ENCODE measurements at regions not wholly inside any gene's neighbourhood (a gene's known extent, or its start where the extent isn't known, plus 50 kb on each side); places are given as distances from the start of the nearest gene placed in this dataset.

DNA sequence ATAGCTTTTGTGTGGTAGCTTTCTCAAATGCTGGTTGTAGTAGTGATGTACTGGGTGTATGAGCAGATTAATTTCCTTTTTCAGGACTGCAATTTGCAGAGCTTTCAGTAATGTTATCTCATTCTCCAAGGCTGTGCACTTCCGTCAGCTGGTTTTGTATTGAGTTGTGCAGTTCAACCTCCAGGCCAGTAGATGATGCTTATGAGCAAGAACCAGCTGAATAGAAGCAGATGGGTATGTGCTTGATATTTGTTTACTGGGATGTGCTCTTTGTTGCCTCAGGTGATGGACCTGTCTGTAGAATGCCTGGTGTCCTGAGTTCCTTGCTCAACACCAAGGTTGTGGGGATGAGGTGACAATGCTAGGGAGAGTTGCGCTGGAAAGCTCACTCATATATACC lies 462.8 kb downstream of the PCDH18 start:
- no peaks in the 10 kb centered on the region for H3K36me3 Mint-ChIP-seq
- no peak overlapping the region for H3K4me3 Mint-ChIP-seq
- H3K4me1 Mint-ChIP-seq, result no peaks in the 10 kb centered on the region
- peaks cover 0 to 13% (median 7%) of the 10 kb centered on the region in 3 donors for H3K9me3 Mint-ChIP-seq
- no peaks in the 10 kb centered on the region for H3K27me3 Mint-ChIP-seq
- no peak overlapping the region for H3K27ac Mint-ChIP-seq

DNA sequence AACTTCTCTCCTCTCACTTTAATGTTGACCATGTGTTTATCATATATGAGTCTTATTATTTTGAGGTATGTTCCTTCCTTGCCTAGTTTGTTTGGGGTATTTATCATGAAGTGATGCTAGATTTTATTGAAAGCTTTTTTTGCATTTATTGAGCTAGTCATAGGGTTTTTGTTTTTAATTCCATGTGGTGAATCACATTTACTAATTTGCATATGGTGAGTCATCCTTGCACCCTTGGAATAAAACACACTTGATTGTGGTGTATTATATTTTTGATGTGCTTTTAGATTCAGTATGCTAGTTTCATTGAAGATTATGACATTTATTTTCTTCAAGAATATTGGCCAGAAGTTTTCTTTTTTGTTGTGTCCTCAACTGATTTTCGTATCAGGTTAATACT lies 464.6 kb downstream of the PCDH18 start:
- no peaks in the 10 kb centered on the region for H3K27me3 Mint-ChIP-seq
- H3K4me3 Mint-ChIP-seq, result no peak overlapping the region
- H3K9me3 Mint-ChIP-seq, result peaks cover 0 to 18% (median 7%) of the 10 kb centered on the region in 3 donors

DNA sequence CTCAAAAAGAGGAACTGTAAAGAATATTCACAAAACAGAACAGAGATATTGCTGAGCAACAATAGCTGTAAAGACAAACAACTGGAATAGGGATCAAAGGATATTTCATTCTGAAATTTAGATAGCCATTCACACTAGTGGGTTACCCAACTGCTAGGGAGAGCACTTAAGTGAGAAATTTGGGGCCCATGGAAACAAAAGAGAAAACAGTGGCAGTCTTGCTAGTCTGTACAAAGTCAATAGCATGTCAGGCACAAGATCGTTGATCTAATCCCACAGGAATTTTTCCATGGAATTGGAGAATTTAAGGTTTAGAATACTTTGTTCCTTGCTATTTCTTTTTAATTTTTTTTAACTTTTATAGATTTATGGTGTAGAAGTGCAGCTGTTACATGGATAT lies 467.0 kb downstream of the PCDH18 start:
- Mint-ChIP-seq H3K4me1 (no peaks in the 10 kb centered on the region), H3K27ac (no peak overlapping the region), H3K36me3 (no peaks in the 10 kb centered on the region), H3K9me3 (peaks cover 0 to 19% (median 7%) of the 10 kb centered on the region in 3 donors), H3K4me3 (no peak overlapping the region), H3K27me3 (no peaks in the 10 kb centered on the region)

More for the DNA sequence above, 464.6 kb downstream of the PCDH18 start:
- Mint-ChIP-seq H3K27ac (no peak overlapping the region), H3K36me3 (no peaks in the 10 kb centered on the region), H3K4me1 (no peaks in the 10 kb centered on the region)

DNA sequence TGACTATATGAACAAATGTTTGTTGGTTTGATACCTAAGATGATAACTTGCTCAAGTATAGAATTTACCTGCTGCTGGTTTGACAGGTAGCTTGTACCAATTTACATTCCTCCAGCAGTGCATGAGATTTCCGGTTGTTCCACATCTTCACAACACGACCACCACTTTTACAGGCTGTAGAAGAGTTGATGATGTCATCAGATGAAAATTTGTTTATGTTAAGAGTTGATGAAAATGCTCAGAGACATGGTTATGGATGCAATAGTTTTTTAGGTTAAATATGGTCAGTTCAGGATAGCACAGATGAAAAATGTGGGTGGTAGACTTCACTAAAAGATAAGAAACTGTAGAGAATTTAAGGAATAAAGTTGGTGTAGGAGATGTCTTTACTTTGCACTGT lies 468.3 kb downstream of the PCDH18 start:
- Mint-ChIP-seq H3K36me3 (no peaks in the 10 kb centered on the region), H3K27ac (no peak overlapping the region), H3K4me1 (no peaks in the 10 kb centered on the region), H3K9me3 (peaks cover 0 to 19% (median 3%) of the 10 kb centered on the region in 3 donors), H3K27me3 (no peaks in the 10 kb centered on the region), H3K4me3 (no peak overlapping the region)

DNA sequence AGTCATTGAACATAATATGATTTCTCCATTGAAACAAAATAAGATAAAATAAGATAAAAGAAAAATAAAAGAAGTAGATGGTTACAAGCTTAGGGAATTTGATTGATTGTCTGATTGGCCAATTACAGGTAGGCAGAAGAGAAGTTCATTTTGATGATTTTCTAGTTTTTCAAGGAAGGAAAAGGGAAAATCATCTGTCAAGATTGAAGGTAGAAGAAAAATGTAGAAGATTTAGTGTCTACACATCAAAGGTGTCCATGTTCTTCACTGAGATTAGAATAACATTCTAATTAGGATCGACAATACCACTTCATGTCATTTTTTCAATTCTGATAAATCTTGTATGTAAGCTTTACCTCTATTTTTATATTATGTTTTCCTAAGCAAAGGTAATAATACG lies 489.1 kb downstream of the PCDH18 start:
- Mint-ChIP-seq H3K4me3 (no peak overlapping the region), H3K27ac (no peak overlapping the region), H3K36me3 (no peaks in the 10 kb centered on the region), H3K4me1 (no peaks in the 10 kb centered on the region), H3K9me3 (peaks cover 0 to 6% (median 4%) of the 10 kb centered on the region in 3 donors), H3K27me3 (no peaks in the 10 kb centered on the region)

DNA sequence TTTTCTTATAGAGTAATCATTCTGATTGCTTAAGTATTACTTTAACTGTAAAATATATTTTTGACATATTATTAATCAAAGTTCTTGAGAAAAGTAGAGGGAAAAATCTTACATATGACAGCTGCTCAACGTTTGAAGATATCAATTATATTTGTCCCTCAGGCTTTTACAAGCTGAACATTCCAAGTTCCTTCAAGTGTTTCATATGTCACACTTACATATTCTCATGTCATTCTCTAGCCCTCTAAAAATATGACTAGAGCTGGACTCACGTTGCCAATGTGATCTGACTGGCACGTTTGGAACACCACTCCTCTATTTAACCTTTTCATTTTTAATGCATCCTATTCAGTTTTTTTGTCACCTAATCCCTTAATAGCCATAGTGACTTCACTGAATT lies 492.9 kb downstream of the PCDH18 start:
- H3K9me3 Mint-ChIP-seq, result peaks cover 0 to 6% (median 4%) of the 10 kb centered on the region in 3 donors
- H3K4me1 Mint-ChIP-seq, result no peaks in the 10 kb centered on the region
- no peaks in the 10 kb centered on the region for H3K27me3 Mint-ChIP-seq
- H3K4me3 Mint-ChIP-seq, result no peak overlapping the region
- no peaks in the 10 kb centered on the region for H3K36me3 Mint-ChIP-seq
- no peak overlapping the region for H3K27ac Mint-ChIP-seq

DNA sequence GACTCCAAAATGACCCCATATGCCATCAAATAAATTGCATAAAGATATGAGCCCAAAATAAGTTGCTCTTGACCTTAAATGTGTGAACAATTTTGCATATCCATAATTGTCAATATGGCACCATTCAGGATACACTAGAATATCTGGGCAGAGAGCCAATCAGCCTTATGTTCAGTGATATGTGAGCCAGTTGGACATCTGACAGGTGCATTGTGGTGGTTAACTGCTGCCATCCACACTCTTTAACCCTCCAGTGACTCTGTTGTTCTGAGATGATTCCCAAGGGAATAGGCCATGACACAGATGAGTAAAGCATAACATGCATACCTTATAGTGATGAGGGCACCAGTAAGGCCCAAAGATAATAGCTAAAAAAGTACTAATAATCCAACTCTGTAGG lies 500.1 kb downstream of the PCDH18 start:
- no peak overlapping the region for H3K27ac Mint-ChIP-seq
- no peaks in the 10 kb centered on the region for H3K36me3 Mint-ChIP-seq
- no peaks in the 10 kb centered on the region for H3K27me3 Mint-ChIP-seq
- no peak overlapping the region for H3K4me3 Mint-ChIP-seq
- H3K4me1 Mint-ChIP-seq, result no peaks in the 10 kb centered on the region
- H3K9me3 Mint-ChIP-seq, result peaks cover 0 to 4% (median 1%) of the 10 kb centered on the region in 3 donors

DNA sequence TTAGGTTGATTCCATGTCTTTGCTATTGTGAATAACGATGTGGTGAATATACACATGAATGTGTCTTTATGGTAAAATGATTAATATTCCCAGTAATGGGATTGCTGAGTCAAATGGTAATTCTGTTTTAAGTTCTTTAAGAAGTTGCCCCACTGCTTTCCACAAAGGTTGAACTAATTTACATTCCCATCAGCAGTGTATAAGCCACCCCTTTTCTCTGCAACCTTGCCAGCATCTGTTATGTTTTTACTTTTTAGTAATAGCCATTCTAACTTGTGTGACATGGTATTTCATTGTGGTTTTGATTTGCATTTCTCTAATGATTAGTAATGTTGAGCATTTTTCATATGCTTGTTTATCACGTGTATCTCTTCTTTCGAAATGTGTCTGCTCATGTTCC lies 503.3 kb downstream of the PCDH18 start:
- Mint-ChIP-seq H3K27me3 (no peaks in the 10 kb centered on the region), H3K27ac (no peak overlapping the region), H3K9me3 (peaks cover 0 to 4% (median 1%) of the 10 kb centered on the region in 3 donors), H3K4me1 (no peaks in the 10 kb centered on the region), H3K36me3 (no peaks in the 10 kb centered on the region), H3K4me3 (no peak overlapping the region)

DNA sequence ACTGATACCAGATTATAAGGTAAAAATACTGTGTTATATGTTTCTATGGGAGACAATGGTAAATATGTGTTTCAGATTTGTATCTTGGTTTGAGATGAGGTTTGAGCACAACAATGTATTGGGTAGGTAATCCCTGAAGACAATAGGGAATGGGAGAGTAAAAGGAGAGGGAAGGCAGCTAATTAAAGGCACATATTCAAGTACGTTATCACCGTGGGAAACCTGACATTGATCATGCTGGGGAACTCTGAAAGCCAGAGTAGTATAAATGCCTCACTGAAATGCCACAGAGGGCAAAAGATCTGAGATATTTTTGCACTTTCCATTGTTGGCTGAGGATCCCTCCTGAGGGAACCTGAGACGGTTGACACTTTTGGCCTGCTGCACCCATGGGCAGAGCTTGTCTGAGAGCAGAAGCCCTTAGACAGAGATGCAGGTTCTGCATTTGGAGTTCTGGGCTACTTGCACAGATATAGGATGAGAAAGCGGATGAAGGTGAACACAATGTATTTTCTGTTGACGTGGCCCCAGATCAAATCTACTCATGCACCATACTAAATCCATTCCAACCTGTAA lies 506.7 kb downstream of the PCDH18 start:
- H3K9me3 Mint-ChIP-seq, result peaks cover 1 to 6% (median 4%) of the 10 kb centered on the region in 3 donors
- H3K4me3 Mint-ChIP-seq, result no peak overlapping the region
- H3K4me1 Mint-ChIP-seq, result no peaks in the 10 kb centered on the region
- no peaks in the 10 kb centered on the region for H3K36me3 Mint-ChIP-seq
- no peaks in the 10 kb centered on the region for H3K27me3 Mint-ChIP-seq
- H3K27ac Mint-ChIP-seq, result no peak overlapping the region

DNA sequence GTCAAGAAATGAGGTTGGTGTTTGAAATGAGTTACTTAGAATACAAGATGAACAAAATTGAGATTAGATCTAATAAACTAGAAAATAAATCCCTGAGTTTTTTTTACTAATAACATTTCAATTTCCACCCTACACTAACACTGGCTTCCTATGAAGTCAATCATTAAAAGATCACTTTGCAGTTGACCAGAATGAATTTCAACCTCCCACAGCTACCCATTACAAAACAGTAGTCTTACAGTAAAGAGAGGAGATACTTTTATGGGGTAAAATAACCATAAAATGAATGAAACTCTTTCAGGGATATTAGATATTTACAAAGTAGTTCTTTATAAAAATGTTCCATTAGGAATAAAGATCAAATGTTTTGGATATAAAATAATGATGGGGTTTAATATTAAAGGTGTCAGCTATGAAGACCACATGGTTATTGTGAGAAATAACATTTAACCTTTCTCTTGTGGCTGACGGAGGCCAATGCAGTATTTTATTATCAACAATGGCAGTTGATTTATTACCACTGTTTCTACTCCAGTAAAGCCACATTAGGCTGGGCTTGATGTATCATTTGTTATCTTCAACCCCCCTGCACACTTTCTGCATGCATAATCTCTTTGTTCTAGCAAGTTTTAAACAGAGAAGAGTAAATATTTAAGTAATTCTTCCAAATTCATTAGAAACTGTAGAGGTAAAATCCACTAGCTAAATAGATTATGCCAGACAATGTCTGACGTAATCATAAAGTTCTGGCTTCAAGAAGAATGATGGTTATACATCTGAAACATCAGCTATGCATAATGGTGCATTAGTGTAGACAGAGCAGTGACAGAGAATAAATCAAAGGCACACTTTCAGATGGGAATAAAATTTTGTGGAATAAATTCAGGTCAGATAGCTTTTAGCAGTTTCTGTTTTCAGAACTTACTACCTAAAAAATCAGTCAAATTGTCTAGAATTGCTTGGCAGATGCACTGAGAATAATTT lies 516.6 kb downstream of the PCDH18 start:
- Mint-ChIP-seq H3K36me3 (no peaks in the 10 kb centered on the region), H3K27me3 (no peaks in the 10 kb centered on the region), H3K9me3 (peaks cover 0 to 4% (median 1%) of the 10 kb centered on the region in 3 donors), H3K4me3 (no peak overlapping the region), H3K27ac (no peak overlapping the region), H3K4me1 (no peaks in the 10 kb centered on the region)

DNA sequence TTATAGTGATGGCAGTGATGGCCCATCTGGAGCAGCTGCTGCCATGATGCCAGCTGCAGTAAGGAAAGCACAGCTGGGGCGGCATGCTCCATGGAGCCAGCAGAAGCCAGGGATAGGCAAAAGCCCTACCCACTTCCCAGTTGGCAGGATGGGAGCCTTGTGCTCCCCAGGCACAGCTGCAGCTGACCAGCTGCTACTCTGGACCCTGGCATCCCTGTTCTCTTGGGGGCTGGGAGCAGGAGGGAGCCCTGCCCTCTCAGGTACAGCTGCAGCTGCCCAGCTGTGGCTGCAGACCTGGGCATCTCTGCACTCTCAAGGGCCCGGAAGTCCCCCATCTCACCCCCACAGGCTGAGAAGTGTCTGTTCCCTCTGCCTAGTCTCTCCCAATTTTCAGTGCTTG lies 531.9 kb downstream of the PCDH18 start:
- no peaks in the 10 kb centered on the region for H3K36me3 Mint-ChIP-seq
- H3K27ac Mint-ChIP-seq, result no peak overlapping the region
- no peaks in the 10 kb centered on the region for H3K27me3 Mint-ChIP-seq
- no peaks in the 10 kb centered on the region for H3K4me1 Mint-ChIP-seq
- H3K9me3 Mint-ChIP-seq, result peaks cover 0 to 10% (median 7%) of the 10 kb centered on the region in 3 donors
- no peak overlapping the region for H3K4me3 Mint-ChIP-seq

DNA sequence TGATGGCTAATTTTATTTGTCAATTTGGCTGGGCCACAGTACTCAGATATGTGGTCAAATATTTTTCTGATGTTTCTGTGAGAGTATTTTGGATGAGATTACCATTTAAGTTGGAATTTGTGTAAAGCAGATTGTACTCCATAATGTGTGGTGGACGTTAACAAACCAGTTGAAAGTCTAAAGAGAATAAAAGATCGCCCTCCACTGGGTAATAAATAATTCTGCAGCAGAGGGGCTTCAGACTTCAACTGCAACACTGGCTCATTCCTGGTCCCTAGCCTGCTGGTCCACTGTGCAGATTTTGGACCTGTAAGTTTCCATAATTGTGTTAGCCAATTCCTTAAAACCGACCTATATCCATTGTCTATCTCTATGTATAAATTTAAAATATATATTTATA lies 540.3 kb downstream of the PCDH18 start:
- Mint-ChIP-seq H3K36me3 (no peaks in the 10 kb centered on the region), H3K9me3 (peaks cover 3% of the 10 kb centered on the region in 3 donors), H3K4me3 (no peak overlapping the region), H3K4me1 (no peaks in the 10 kb centered on the region), H3K27ac (no peak overlapping the region), H3K27me3 (no peaks in the 10 kb centered on the region)

DNA sequence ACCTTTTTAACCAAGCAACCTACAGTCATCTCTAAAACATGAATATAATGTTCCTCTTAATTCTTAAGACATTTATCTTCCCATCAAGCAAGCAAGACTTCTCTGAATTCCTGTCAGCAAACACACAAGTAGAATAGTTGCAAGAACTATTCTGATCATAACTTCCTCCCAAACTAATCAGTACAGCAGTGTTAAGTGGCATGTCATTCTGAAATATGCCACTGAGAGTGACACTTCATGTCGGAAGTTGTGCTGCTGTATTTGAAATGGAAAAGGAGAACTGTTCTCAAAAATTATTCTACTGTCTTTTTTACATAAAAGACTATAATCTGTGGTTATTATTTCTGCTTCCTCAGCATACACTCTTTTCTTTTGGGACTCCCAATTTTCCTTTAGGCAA lies 546.6 kb downstream of the PCDH18 start:
- H3K9me3 Mint-ChIP-seq, result peaks cover 2 to 13% (median 2%) of the 10 kb centered on the region in 3 donors
- no peaks in the 10 kb centered on the region for H3K36me3 Mint-ChIP-seq
- H3K27me3 Mint-ChIP-seq, result no peaks in the 10 kb centered on the region
- no peak overlapping the region for H3K27ac Mint-ChIP-seq
- no peak overlapping the region for H3K4me3 Mint-ChIP-seq
- no peaks in the 10 kb centered on the region for H3K4me1 Mint-ChIP-seq

DNA sequence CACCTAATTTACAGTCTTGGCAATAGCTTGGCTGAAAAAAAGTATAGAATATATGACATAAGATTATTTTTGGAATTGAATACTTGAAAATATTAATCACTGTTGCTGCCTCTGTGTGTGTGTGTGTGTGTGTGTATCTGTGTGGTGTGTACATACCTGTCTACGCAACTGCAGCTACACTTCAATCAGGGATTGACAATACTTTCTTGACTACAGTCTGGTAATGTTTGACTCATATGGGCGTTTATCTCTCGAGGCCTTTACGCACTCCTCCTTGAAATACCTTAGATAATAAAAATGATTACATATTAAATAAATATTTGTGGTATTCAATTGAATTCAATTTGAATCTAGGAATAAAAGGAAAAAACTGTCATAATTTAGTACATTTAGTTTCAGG lies 565.2 kb downstream of the PCDH18 start:
- Mint-ChIP-seq H3K27me3 (no peaks in the 10 kb centered on the region), H3K4me3 (no peak overlapping the region), H3K4me1 (no peaks in the 10 kb centered on the region), H3K9me3 (peaks cover 0 to 8% (median 0%) of the 10 kb centered on the region in 3 donors), H3K36me3 (no peaks in the 10 kb centered on the region), H3K27ac (no peak overlapping the region)

DNA sequence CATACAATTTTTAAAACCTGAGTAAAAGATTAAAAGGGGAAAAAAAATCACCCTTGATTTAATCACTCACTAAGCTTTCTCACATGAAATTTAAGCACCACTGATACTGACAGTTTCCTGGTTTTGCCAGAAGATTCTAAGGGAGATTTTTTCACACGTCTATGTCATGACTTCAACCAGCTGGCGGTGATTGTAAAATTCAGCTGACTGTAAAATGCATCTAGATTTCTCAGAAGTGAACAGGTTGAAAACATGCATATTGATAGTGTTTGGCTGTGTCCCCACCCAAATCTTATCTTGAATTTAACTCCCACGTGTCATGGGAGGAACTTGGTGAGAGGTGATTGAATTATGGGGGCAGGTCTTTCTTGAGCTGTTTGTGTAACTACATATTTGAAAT lies 566.8 kb downstream of the PCDH18 start:
- no peaks in the 10 kb centered on the region for H3K27me3 Mint-ChIP-seq
- no peak overlapping the region for H3K27ac Mint-ChIP-seq
- H3K4me3 Mint-ChIP-seq, result no peak overlapping the region
- no peaks in the 10 kb centered on the region for H3K36me3 Mint-ChIP-seq
- peaks cover 0 to 3% (median 0%) of the 10 kb centered on the region in 3 donors for H3K9me3 Mint-ChIP-seq
- H3K4me1 Mint-ChIP-seq, result no peaks in the 10 kb centered on the region

DNA sequence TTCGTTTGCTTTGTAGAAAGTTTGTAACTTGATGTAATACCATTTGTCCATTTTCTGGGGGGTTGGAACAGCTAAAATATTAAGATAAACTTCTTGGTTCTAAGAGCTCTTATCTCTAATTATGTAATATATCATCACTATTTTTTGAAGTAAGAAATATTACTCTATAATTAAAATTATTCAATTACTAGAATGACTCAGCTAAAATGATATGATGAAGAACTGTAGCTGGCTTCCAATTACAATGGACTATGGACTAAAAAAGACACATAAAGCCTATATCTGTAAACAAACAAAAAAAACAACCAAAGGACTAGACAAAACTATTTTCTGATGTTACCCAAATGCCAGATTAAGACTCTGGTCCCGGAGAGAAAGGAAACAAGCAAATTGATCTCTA lies 569.4 kb downstream of the PCDH18 start:
- no peaks in the 10 kb centered on the region for H3K27me3 Mint-ChIP-seq
- no peak overlapping the region for H3K4me3 Mint-ChIP-seq
- no peak overlapping the region for H3K27ac Mint-ChIP-seq
- H3K36me3 Mint-ChIP-seq, result no peaks in the 10 kb centered on the region
- peaks cover 0 to 2% (median 0%) of the 10 kb centered on the region in 3 donors for H3K9me3 Mint-ChIP-seq
- no peaks in the 10 kb centered on the region for H3K4me1 Mint-ChIP-seq
